PC-9 (cell line): ENCODE measurements at regions not wholly inside any gene's neighbourhood (a gene's known extent, or its start where the extent isn't known, plus 50 kb on each side); places are given as distances from the start of the nearest gene placed in this dataset.

ENCODE experiments used
- BruUV-seq: library from RNA; stranded (reverse); fragments of 400-500 nt; replicated peaks from 2 replicates; lab custom pipeline; 2021; lab: Mats Ljungman, UMichigan
- CTCF ChIA-PET: fragments of 300-600 bp; sonication (Branson Sonifier 250); formaldehyde crosslinking; loops from one replicate; lab custom pipeline; 2022; ENCODE audit warnings: antibody characterized with exemption; lab: Charles Lee
- POLR2A ChIA-PET: fragments of 300-600 bp; sonication (Branson Sonifier 250); formaldehyde crosslinking; loops from one replicate; lab custom pipeline; 2022; ENCODE audit warnings: antibody characterized with exemption; ENCODE audit not compliant: unreplicated experiment; lab: Charles Lee
- DNase-seq, 2 experiments: peaks; one replicate each; pipeline versions ENCODE4 v3.0.0 to v3.0.0-alpha.2; 2015 to 2022; ENCODE audit warnings: mixed read lengths in 1 of 2
- H2AFZ ChIP-seq: fragments of 200-600 bp; sonication (generic); 2 replicates; pipeline ENCODE4 v1.8.1; 2017; ENCODE audit warnings: antibody characterized with exemption
- H3F3A ChIP-seq: fragments of 200-600 bp; sonication (generic); 2 replicates; pipeline ENCODE4 v1.8.1; 2017; ENCODE audit warnings: antibody characterized with exemption, mild to moderate bottlenecking, low read depth; ENCODE audit not compliant: insufficient read depth
- H3K27ac ChIP-seq: fragments of 200-600 bp; sonication (generic); 2 replicates; pipeline ENCODE4 v1.6.1; 2016; ENCODE audit warnings: mixed run types
- H3K27me3 ChIP-seq: fragments of 200-600 bp; sonication (generic); 2 replicates; pipeline ENCODE4 v1.6.1; 2016; ENCODE audit warnings: low read depth, mixed run types; ENCODE audit not compliant: insufficient read depth
- H3K36me3 ChIP-seq: fragments of 200-600 bp; sonication (generic); 2 replicates; pipeline ENCODE4 v1.6.1; 2016; ENCODE audit warnings: low read depth, mixed run types
- H3K4me1 ChIP-seq: fragments of 200-600 bp; sonication (generic); replicated peaks from 2 replicates; pipeline ENCODE4 v1.6.1; 2016; ENCODE audit warnings: mixed run types; ENCODE audit not compliant: insufficient read depth
- H3K4me2 ChIP-seq: fragments of 200-600 bp; sonication (generic); 2 replicates; pipeline ENCODE4 v1.6.1; 2017; ENCODE audit warnings: mixed run types
- H3K4me3 ChIP-seq: fragments of 200-600 bp; sonication (generic); 2 replicates; pipeline ENCODE4 v1.6.1; 2016; ENCODE audit warnings: mixed run types
- H3K79me2 ChIP-seq: fragments of 200-600 bp; sonication (generic); 2 replicates; pipeline ENCODE4 v1.6.1; 2017; ENCODE audit warnings: low read depth, mixed run types
- H3K9me2 ChIP-seq: fragments of 200-600 bp; sonication (generic); 2 replicates; pipeline ENCODE4 v1.8.1; 2017; ENCODE audit warnings: mild to moderate bottlenecking; ENCODE audit not compliant: insufficient read depth
- H3K9me3 ChIP-seq: fragments of 200-600 bp; sonication (generic); 2 replicates; pipeline ENCODE4 v1.8.1; 2016; ENCODE audit warnings: low read depth; ENCODE audit not compliant: insufficient read depth
- H4K20me1 ChIP-seq: fragments of 200-600 bp; sonication (generic); 2 replicates; pipeline ENCODE4 v1.8.1; 2017; ENCODE audit not compliant: insufficient read depth
- CTCF ChIP-seq: fragments of 200-600 bp; sonication (generic); conservative IDR thresholded peaks from 2 replicates; pipeline ENCODE4 v1.6.1; 2017; ENCODE audit warnings: mixed run types, antibody characterized with exemption, mild to moderate bottlenecking, moderate library complexity
- EZH2 ChIP-seq: fragments of 200-600 bp; sonication (generic); IDR thresholded peaks from 2 replicates; pipeline ENCODE4 v1.8.0; 2017; ENCODE audit warnings: antibody characterized with exemption, low read depth
- intact Hi-C: fragments of 100-400 bp; cut with micrococcal nuclease; formaldehyde crosslinking; loops from one replicate; pipeline ENCODE4 v1.10.0; 2022; ENCODE audit not compliant: unreplicated experiment

GRCh38 chr6:97399208-97399607 is 116.2 kb upstream of the MMS22L start:
- Histone ChIP-seq H3K9me3 (no peaks in the 10 kb centered on the region), H3K4me1 (no peaks in the 10 kb centered on the region), H3F3A (no peaks in the 10 kb centered on the region), H3K27me3 (no peaks in the 10 kb centered on the region), H3K4me3 (no peak overlapping the region), H3K9me2 (no peaks in the 10 kb centered on the region), H3K4me2 (no peak overlapping the region), H3K79me2 (no peaks in the 10 kb centered on the region), H2AFZ (no peak overlapping the region), H3K36me3 (no peaks in the 10 kb centered on the region), H4K20me1 (no peaks in the 10 kb centered on the region; the same call in 1 of the 2 replicates), H3K27ac (no peak overlapping the region)
- TF ChIP-seq EZH2 = no peak
- TF ChIP-seq CTCF = no peak
- ChIA-PET CTCF (no interaction called here), POLR2A (no interaction called here)
- no peak for DNase-seq
- no TSS peak for BruUV-seq
- intact Hi-C loops = loop anchor here (5.0 to 10.0 kb wide), 2 partner anchors 117 to 504 kb away; partner anchors contain the start of genes MMS22L and NDUFAF4

GRCh38 chr6:97401533-97401932 is 118.5 kb upstream of the MMS22L start:
- no peaks in the 10 kb centered on the region for H3K9me3 ChIP-seq
- intact Hi-C loops = no loop called here

GRCh38 chr6:97405818-97406409 is 122.9 kb upstream of the MMS22L start:
- intact Hi-C loops = no loop called here
- Histone ChIP-seq H3K4me3 (no peak overlapping the region), H2AFZ (no peak overlapping the region), H3K79me2 (no peaks in the 10 kb centered on the region), H3F3A (no peaks in the 10 kb centered on the region), H3K4me1 (no peaks in the 10 kb centered on the region), H3K9me2 (no peaks in the 10 kb centered on the region), H3K9me3 (no peaks in the 10 kb centered on the region), H3K36me3 (no peaks in the 10 kb centered on the region), H4K20me1 (no peaks in the 10 kb centered on the region; the same call in 1 of the 2 replicates), H3K27ac (no peak overlapping the region), H3K27me3 (no peaks in the 10 kb centered on the region), H3K4me2 (no peak overlapping the region)
- POLR2A ChIA-PET = no interaction called here
- CTCF ChIA-PET = no interaction called here
- BruUV-seq = no TSS peak
- no peak for DNase-seq
- no peak for TF ChIP-seq CTCF
- no peak for TF ChIP-seq EZH2

More at GRCh38 chr6:97401533-97401932, 118.5 kb upstream of the MMS22L start:
- Histone ChIP-seq H4K20me1 (no peaks in the 10 kb centered on the region; the same call in 1 of the 2 replicates), H3K27me3 (no peaks in the 10 kb centered on the region), H3K4me2 (no peak overlapping the region), H3K27ac (no peak overlapping the region), H2AFZ (0 out of 2 replicates have a peak overlapping the region, but pooled peaks have one; percentile 66), H3K4me3 (no peak overlapping the region), H3K36me3 (no peaks in the 10 kb centered on the region), H3K79me2 (no peaks in the 10 kb centered on the region), H3K4me1 (no peaks in the 10 kb centered on the region), H3F3A (no peaks in the 10 kb centered on the region), H3K9me2 (no peaks in the 10 kb centered on the region)
- BruUV-seq = no TSS peak
- CTCF ChIA-PET = no interaction called here
- DNase-seq = no peak
- POLR2A ChIA-PET = no interaction called here
- no peak for TF ChIP-seq CTCF
- TF ChIP-seq EZH2 = no peak
